ENCODE measurements at regions not wholly inside any gene's neighbourhood (a gene's known extent, or its start where the extent isn't known, plus 50 kb on each side); places are given as distances from the start of the nearest gene placed in this dataset.

- no peak for TF ChIP-seq ISL1 (CRISPR knock-in tag; IDR thresholded peaks at IDR 0.05)
- no peak for TF ChIP-seq ZC3H10 (CRISPR knock-in tag; IDR thresholded peaks at IDR 0.05)
- TF ChIP-seq ZNF8 (CRISPR knock-in tag; IDR thresholded peaks at IDR 0.05): no peak
These were observed 69.8 kb downstream of the BTBD3 start for GRCh38 chr20:11987526-11987925.
